A549 (cell line): ENCODE measurements at regions not wholly inside any gene's neighbourhood (a gene's known extent, or its start where the extent isn't known, plus 50 kb on each side); places are given as distances from the start of the nearest gene placed in this dataset.

Experiments
- ATAC-seq, 2 experiments: fragments of 200-7000 bp in 1 of 2; fragments of >200 bp in 1 of 2; cut with Nextera tagmentation in 1 of 2; cut with Tn5 transposase in 1 of 2; 3 replicates each; pipeline versions ENCODE4 v1.8.0 to v1.9.1; 2018 to 2020; ENCODE audit warnings: mild to moderate bottlenecking in 1 of 2, moderate library complexity in 1 of 2
- CTCF ChIA-PET: fragments of 300-600 bp; sonication (Branson Sonifier 250); formaldehyde crosslinking; extraction: SDS; loops from one replicate; lab custom pipeline; 2021; ENCODE audit warnings: antibody characterized with exemption, inconsistent platforms; lab: Yijun Ruan, JAX
- POLR2A ChIA-PET: fragments of 350-600 bp; formaldehyde crosslinking; extraction: SDS; loops from one replicate; lab custom pipeline; 2021; ENCODE audit warnings: antibody characterized with exemption, inconsistent platforms; lab: Yijun Ruan, JAX
- DNase-seq, 2 experiments: peaks; one replicate each; pipeline versions ENCODE4 v3.0.0 to v3.0.0-alpha.2; 2011 to 2016; ENCODE audit warnings: low read depth in 1 of 2, low spot score in 1 of 2
- FAIRE-seq: peaks from 2 replicates; lab custom pipeline; 2011; peaks lifted over from hg19 to GRCh38; lab: Jason Lieb, UNC
- H3K27ac ChIP-seq, 2 experiments: fragments of >200 bp; sonication (Bioruptor Twin); formaldehyde crosslinking; 3 replicates each; pipeline ENCODE4 v1.5.1; 2016 to 2017
- H3K4me1 ChIP-seq: fragments of >200 bp; sonication (Bioruptor Twin); formaldehyde crosslinking; 3 replicates; pipeline ENCODE4 v1.6.1; 2016
- H3K4me2 ChIP-seq: fragments of >200 bp; sonication (Bioruptor Twin); formaldehyde crosslinking; 3 replicates; pipeline ENCODE4 v1.6.1; 2016
- H3K4me3 ChIP-seq: fragments of >200 bp; sonication (Bioruptor Twin); formaldehyde crosslinking; 3 replicates; pipeline ENCODE4 v1.5.1; 2016
- H3K9me3 ChIP-seq: fragments of >200 bp; sonication (Bioruptor Twin); formaldehyde crosslinking; 3 replicates; pipeline ENCODE4 v1.6.1; 2016
- BHLHE40 ChIP-seq: IDR thresholded peaks from 2 replicates; pipeline ENCODE4 v1.6.1; 2012; ENCODE audit warnings: low read depth, low read length, inconsistent platforms
- CTCF ChIP-seq: fragments of >200 bp; sonication (Bioruptor Twin); formaldehyde crosslinking; IDR thresholded peaks from 3 replicates; pipeline ENCODE4 v1.5.1; 2016
- E2F6 ChIP-seq: IDR thresholded peaks from 2 replicates; pipeline ENCODE4 v1.6.1; 2012; ENCODE audit warnings: low read depth, borderline replicate concordance
- EHF ChIP-seq: fragments of 250-450 bp; sonication (Bioruptor Pico); IDR thresholded peaks from 2 replicates; pipeline ENCODE4 v1.5.0; 2020; ENCODE audit warnings: mild to moderate bottlenecking
- ESRRA ChIP-seq: fragments of 150-350 bp; IDR thresholded peaks from 2 replicates; pipeline ENCODE4 v1.6.1; 2014; ENCODE audit warnings: mild to moderate bottlenecking, low read length, borderline replicate concordance
- FOSL2 ChIP-seq, 2 experiments: fragments of 450-650 bp in 1 of 2; fragments of >200 bp in 1 of 2; sonication (Bioruptor Twin) in 1 of 2; formaldehyde crosslinking; IDR thresholded peaks; 2 replicates each; pipeline versions ENCODE4 v1.5.0 to v1.6.1; 2016 to 2020; ENCODE audit warnings: mild to moderate bottlenecking in 1 of 2, moderate library complexity in 1 of 2
- HOXA7 ChIP-seq: fragments of 250-450 bp; sonication (Bioruptor Pico); IDR thresholded peaks from 2 replicates; pipeline ENCODE4 v1.5.0; 2020; ENCODE audit warnings: mild to moderate bottlenecking, moderate library complexity
- HOXB13 ChIP-seq: fragments of 250-450 bp; sonication (Bioruptor Pico); IDR thresholded peaks from 2 replicates; pipeline ENCODE4 v1.5.0; 2020; ENCODE audit warnings: low read depth, mild to moderate bottlenecking, moderate library complexity
- HOXB5 ChIP-seq: fragments of 250-450 bp; sonication (Bioruptor Pico); IDR thresholded peaks from 2 replicates; pipeline ENCODE4 v1.5.0; 2020; ENCODE audit warnings: mild to moderate bottlenecking, moderate library complexity
- JUN ChIP-seq, 2 experiments: fragments of >200 bp; sonication (Bioruptor Twin); formaldehyde crosslinking; IDR thresholded peaks; 2 replicates in 1 of 2; 3 replicates in 1 of 2; pipeline ENCODE4 v1.6.1; 2016 to 2017
- JUNB ChIP-seq: fragments of >200 bp; sonication (Bioruptor Twin); formaldehyde crosslinking; IDR thresholded peaks from 2 replicates; pipeline ENCODE4 v1.6.1; 2016
- KDM5A ChIP-seq: fragments of 200-600 bp; sonication (generic); IDR thresholded peaks from 2 replicates; pipeline ENCODE4 v1.6.1; 2016; ENCODE audit warnings: antibody characterized with exemption, mild to moderate bottlenecking
- MAFK ChIP-seq: fragments of 450-650 bp; IDR thresholded peaks from 2 replicates; pipeline ENCODE4 v1.6.1; 2014; ENCODE audit not compliant: partially characterized antibody
- PHF8 ChIP-seq: fragments of 200-600 bp; sonication (generic); IDR thresholded peaks from 2 replicates; pipeline ENCODE4 v1.6.1; 2016; ENCODE audit warnings: low read depth, mild to moderate bottlenecking, antibody characterized with exemption, moderate library complexity, borderline replicate concordance
- RARB ChIP-seq: fragments of 250-450 bp; sonication (Bioruptor Pico); IDR thresholded peaks from 2 replicates; pipeline ENCODE4 v1.8.0; 2021; ENCODE audit warnings: mild to moderate bottlenecking, moderate library complexity
- RCOR1 ChIP-seq: fragments of 150-350 bp; IDR thresholded peaks from 2 replicates; pipeline ENCODE4 v1.6.1; 2014; ENCODE audit warnings: antibody characterized with exemption, low read length, low read depth
- ZC3H11A ChIP-seq: fragments of 450-650 bp; IDR thresholded peaks from 2 replicates; pipeline ENCODE4 v1.6.1; 2014; ENCODE audit warnings: antibody characterized with exemption, mild to moderate bottlenecking
- ZSCAN20 ChIP-seq: fragments of 250-450 bp; sonication (Bioruptor Pico); IDR thresholded peaks from 2 replicates; pipeline ENCODE4 v1.8.0; 2022; ENCODE audit warnings: mild to moderate bottlenecking, moderate library complexity
- WGBS: methylation state at CpG from one replicate; pipeline ENCODE4 v1.1.6; 2017; ENCODE audit errors: missing lambda C conversion rate; 5-methylcytosine and 5-hydroxymethylcytosine counted together
- TF ChIP-seq, protein P1 (sequence below): IDR thresholded peaks from 2 replicates; pipeline ENCODE4 v1.6.1; 2012
- TF ChIP-seq, protein P2 (sequence below): fragments of >200 bp; sonication (Bioruptor Twin); formaldehyde crosslinking; IDR thresholded peaks from 2 replicates; pipeline ENCODE4 v1.6.1; 2016

- Histone ChIP-seq H3K9me3 (no peaks in the 10 kb centered on the region), H3K4me2 (no peak overlapping the region), H3K27ac (no peak overlapping the region), H3K4me3 (no peak overlapping the region)
- ATAC-seq (no peak), FAIRE-seq (no peak)
- TF ChIP-seq HOXA7 (CRISPR knock-in tag) (no peak), FOSL2 (IDR thresholded peaks at IDR 0.05) (no peak), FOSL2 (CRISPR knock-in tag; IDR thresholded peaks at IDR 0.05) (no peak), BHLHE40 (no peak), E2F6 (no peak), JUN (IDR thresholded peaks at IDR 0.05) (no peak), JUNB (no peak), ESRRA (no peak), PHF8 (no peak), ZC3H11A (no peak), ZSCAN20 (CRISPR knock-in tag) (no peak), RARB (CRISPR knock-in tag) (no peak), CTCF (no peak), EHF (CRISPR knock-in tag) (no peak), MAFK (no peak), KDM5A (no peak)
- TF ChIP-seq, all 56 proteins: peak for 0
- H3K4me1 ChIP-seq = no peaks in the 10 kb centered on the region
- ChIA-PET CTCF (no interaction called here), POLR2A (no interaction called here)
- no peak for DNase-seq
- 100% methylated on average over 1 of the region's 3 CpGs for WGBS
These were observed 312.7 kb downstream of the SPRY1 start for GRCh38 chr4:123709336-123709735.

DNA sequence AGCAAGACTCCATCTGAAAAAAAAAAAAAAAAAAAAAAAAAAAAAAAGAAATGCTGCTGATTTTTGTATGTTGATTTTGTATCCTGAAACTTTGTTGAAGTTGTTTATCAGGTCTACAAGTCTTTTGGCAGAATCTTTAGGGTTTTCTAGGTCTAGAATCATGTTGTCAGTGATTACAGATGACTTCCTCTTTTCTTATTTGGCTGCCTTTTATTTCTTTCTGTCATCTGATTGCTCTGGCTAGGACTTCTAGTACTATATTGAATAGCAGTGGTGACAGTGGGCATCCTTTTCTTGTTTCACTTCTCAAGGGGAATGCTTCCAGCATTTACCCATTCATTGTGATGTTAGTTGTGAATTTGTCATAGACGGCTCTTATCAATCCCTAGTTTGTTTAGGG is 334.4 kb downstream of the SPRY1 start:
- Histone ChIP-seq H3K4me1 (no peaks in the 10 kb centered on the region), H3K9me3 (no peaks in the 10 kb centered on the region), H3K4me2 (no peak overlapping the region)
- no peak for FAIRE-seq
- POLR2A ChIA-PET = no interaction called here
- WGBS = 55% methylated on average over 1 of the region's 1 CpG
- ATAC-seq = no peak
- TF ChIP-seq RCOR1 = no peak
- TF ChIP-seq, protein P1, sequence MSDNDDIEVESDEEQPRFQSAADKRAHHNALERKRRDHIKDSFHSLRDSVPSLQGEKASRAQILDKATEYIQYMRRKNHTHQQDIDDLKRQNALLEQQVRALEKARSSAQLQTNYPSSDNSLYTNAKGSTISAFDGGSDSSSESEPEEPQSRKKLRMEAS = no peak
- TF ChIP-seq, protein P2, sequence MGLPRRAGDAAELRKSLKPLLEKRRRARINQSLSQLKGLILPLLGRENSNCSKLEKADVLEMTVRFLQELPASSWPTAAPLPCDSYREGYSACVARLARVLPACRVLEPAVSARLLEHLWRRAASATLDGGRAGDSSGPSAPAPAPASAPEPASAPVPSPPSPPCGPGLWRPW = no peak
- TF ChIP-seq, all 56 proteins: peak for 0
- DNase-seq = no peak
- CTCF ChIA-PET = no interaction called here
- no peak overlapping the region for H3K4me3 ChIP-seq
- no peak overlapping the region for H3K27ac ChIP-seq

GRCh38 chr4:123737156-123737555 is 340.6 kb downstream of the SPRY1 start:
- Histone ChIP-seq H3K4me1 (no peaks in the 10 kb centered on the region), H3K9me3 (no peaks in the 10 kb centered on the region), H3K27ac (no peak overlapping the region), H3K4me2 (no peak overlapping the region), H3K4me3 (no peak overlapping the region)
- FAIRE-seq (no peak), DNase-seq (no peak), ATAC-seq (no peak)
- ChIA-PET POLR2A (no interaction called here), CTCF (no interaction called here)
- WGBS = 39% methylated on average over 1 of the region's 1 CpG
- TF ChIP-seq E2F6 (no peak), HOXB13 (no peak), MAFK (peak; percentile 52), FOSL2 (IDR thresholded peaks at IDR 0.05) (no peak), FOSL2 (CRISPR knock-in tag; IDR thresholded peaks at IDR 0.05) (no peak), PHF8 (no peak), HOXB5 (CRISPR knock-in tag) (no peak), EHF (CRISPR knock-in tag) (no peak)
- TF ChIP-seq, protein P1 = no peak
- TF ChIP-seq, protein P2 = no peak
